ENCODE measurements at regions not wholly inside any gene's neighbourhood (a gene's known extent, or its start where the extent isn't known, plus 50 kb on each side); places are given as distances from the start of the nearest gene placed in this dataset.

- 82 to 92% methylated on average over 3 of the region's 3 CpGs for WGBS, 2 donors
- H3K4me3 ChIP-seq: no peak overlapping the region
- H3K27me3 ChIP-seq: no peaks in the 10 kb centered on the region
- no peaks in the 10 kb centered on the region for H3K4me1 ChIP-seq
- H3K27ac ChIP-seq: no peak overlapping the region
- H3K36me3 ChIP-seq (replicated peaks in 1 of 2; ENCODE audit: insufficient read depth in 1 of 2, low read depth in 2 of 2): no peaks in the 10 kb centered on the region
- ATAC-seq: no peak
- no peak for TF ChIP-seq CTCF (IDR thresholded peaks at IDR 0.05)
- no peak for TF ChIP-seq POLR2A (IDR thresholded peaks at IDR 0.05)
- intact Hi-C loops (cut with DNase I): no loop called here
- no peak for DNase-seq
- H3K9me3 ChIP-seq: no peaks in the 10 kb centered on the region
These were observed 64.1 kb upstream of the GMNC start for GRCh38 chr3:190926619-190927018.

- intact Hi-C loops (cut with DNase I): no loop called here
- no peak for ATAC-seq
These were observed 50.2 kb upstream of the GMNC start for GRCh38 chr3:190912736-190913135.

More at GRCh38 chr3:190912736-190913135, 50.2 kb upstream of the GMNC start:
- Histone ChIP-seq H3K27me3 (no peaks in the 10 kb centered on the region), H3K36me3 (replicated peaks in 1 of 2; ENCODE audit: insufficient read depth in 1 of 2, low read depth in 2 of 2) (no peaks in the 10 kb centered on the region), H3K27ac (no peak overlapping the region), H3K9me3 (no peaks in the 10 kb centered on the region), H3K4me3 (no peak overlapping the region), H3K4me1 (no peaks in the 10 kb centered on the region)
- WGBS, 2 donors: 50 to 55% methylated on average over 5 of the region's 5 CpGs
- TF ChIP-seq POLR2A (IDR thresholded peaks at IDR 0.05) (no peak), CTCF (IDR thresholded peaks at IDR 0.05) (no peak)
- no peak for DNase-seq
